ENCODE measurements at regions not wholly inside any gene's neighbourhood (a gene's known extent, or its start where the extent isn't known, plus 50 kb on each side); places are given as distances from the start of the nearest gene placed in this dataset.

DNA sequence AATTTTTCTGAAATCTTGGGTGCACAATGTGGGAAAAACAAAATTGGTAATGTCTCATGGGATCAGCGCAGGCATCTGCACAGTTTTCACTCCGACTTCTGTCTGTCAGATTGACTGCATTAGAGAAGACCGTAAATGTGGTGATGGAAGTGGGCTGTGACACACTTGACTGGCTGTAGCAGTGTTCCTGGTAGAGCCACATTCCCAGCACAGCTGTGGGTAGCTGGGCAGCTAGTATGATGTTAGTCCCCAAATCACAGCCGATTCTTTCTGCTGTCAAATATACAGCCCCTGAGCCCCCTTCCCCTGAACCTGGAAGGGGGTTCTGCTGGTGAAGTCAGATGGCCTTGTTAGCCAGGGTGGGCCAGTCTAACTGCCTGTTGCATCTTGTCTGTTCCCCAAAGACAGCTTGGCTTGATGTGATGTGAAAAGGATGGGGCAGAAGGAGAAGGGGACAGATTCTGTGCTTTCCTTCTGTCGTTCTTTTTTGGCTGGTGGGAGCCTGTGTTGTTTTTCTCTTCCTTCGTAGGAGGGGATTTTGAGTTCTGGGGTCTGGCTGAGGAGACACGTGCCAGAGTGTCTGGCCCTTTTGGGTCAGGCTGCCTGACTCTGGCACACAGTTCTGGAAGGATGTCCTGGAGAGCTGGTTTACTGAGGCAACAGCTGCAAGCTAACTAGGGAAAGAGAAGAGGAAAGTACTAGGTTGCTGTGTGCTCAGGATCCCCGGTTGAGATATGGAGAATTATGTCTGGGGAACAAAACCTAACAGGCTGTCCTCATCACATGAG is 66.4 kb upstream of the SPRY4 start:
- in situ Hi-C loops (cut with HindIII; ENCODE audit: low sequenced_read_pairs): loop anchor here (10.0 kb wide), 1 partner anchor 154 kb away; no protein-coding TSS in a partner anchor
- DNase-seq (ENCODE audit: low spot score): no peak

DNA sequence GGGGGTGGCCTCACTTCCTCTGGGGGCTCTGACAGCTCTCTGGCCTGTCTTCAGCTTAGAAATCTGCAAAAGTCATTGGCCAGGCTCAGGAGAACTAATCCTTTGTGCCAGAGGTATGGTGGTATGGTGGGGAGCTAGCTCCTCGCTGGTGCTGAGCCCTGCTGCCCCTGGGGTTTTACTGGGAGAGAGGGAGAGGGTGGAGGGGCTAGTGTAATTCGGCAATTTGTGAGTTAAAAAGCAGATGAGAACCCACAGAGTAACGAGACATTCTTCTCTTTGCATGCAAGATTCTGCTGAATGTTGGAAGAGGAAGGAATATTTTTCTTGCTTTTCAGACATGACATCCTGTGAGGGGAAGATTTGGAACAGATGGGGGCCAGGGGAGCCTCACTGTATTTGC is 65.5 kb upstream of the SPRY4 start:
- DNase-seq (ENCODE audit: low spot score): no peak
- in situ Hi-C loops (cut with HindIII; ENCODE audit: low sequenced_read_pairs): loop anchor here (10.0 kb wide), 1 partner anchor 154 kb away; no protein-coding TSS in a partner anchor

DNA sequence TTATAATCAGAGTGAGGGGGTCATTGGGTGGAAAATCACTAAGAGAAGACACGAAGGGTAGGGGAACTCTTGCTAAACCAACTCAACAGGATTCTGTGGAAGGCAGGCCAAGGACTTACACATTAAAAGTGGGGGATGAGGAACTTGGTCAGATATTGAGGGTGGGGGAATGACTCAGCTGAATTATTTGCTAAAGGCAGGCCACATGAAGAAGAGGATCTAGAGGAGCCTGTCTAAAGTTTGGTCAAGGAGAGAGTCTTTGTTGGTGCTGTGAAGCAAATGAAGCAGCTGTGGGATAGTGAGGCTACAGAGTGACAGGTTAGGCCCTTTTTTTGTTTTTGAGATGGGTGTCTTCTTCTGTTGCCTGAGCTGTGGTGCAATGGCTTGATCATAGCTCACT is 63.9 kb upstream of the SPRY4 start:
- in situ Hi-C loops (cut with HindIII; ENCODE audit: low sequenced_read_pairs): no loop called here
- no peak for DNase-seq (ENCODE audit: low spot score)

DNA sequence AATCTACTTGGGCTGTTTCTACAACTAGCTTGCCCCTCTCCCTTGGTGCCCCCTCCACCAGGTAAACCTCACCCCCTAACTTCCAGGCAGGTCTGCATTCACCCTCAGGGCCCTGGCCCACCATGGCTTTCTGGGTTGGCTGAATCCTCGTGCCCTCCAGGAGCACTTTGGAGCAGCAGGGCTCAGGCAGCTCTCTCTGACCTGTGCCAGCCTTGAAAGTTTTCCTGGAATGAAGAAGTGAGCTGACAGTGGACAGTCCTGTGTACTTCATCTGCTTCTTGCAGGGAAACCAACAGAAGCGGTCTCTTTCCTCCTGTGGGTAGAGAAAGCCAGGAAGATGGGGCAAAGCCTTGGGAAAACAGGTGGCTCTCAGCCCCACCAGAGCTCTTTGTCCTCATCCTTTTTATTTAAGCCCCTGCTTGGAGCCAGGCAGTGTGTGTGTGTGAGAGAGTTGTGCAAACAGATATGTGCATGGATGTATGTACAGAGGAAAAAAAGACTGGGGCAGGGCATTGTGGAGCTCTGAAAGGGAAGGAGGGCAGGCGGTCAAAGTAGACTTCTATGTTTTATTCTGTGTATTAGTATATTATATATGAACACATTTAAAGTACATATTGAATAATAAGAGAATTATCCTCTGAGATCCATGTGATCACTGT is 62.3 kb upstream of the SPRY4 start:
- no peak for DNase-seq (ENCODE audit: low spot score)
- in situ Hi-C loops (cut with HindIII; ENCODE audit: low sequenced_read_pairs): no loop called here

DNA sequence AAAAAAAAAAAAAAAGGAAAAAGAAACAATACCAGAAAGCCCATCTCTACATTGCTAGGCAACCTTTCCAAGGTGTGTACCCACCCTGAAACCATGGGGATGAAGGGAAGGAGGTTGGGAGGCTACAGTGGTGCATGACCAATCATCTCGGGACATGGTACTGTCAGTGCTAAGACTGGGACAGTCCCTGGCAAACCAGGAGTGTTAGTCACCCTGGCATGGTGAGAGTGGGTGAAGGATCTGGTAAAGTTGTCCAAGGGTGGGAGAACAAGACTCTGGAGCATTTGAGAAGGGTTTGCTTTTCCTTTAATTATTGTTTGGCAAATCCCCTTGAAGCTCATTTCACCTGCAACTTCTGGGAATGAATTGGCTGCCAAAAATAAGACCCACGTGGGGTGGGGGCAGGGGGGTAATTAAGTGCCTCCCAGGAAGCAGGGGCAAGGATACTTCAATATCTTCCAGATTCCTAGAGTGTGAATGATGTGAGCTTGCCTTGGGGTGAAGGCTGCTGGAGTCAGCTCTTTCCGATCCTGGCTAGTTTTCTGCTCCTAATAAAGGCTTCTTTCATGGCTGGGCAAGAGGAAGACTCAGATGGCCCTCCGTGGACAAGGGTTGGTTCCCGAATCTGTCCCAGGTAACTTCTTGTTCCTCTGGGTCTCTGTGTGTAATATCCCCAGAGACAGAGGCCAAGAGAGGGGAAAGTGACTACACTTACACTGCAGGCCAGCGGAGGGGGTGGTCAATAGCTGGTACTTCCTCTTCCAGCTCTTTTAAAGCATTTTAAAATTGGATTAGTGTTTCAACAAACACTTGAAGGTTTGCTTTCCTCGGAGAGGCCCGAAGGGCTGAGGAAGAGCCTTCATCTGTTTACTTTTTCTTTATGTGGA is 61.6 kb upstream of the SPRY4 start:
- in situ Hi-C loops (cut with HindIII; ENCODE audit: low sequenced_read_pairs): no loop called here
- no peak for DNase-seq (ENCODE audit: low spot score)

DNA sequence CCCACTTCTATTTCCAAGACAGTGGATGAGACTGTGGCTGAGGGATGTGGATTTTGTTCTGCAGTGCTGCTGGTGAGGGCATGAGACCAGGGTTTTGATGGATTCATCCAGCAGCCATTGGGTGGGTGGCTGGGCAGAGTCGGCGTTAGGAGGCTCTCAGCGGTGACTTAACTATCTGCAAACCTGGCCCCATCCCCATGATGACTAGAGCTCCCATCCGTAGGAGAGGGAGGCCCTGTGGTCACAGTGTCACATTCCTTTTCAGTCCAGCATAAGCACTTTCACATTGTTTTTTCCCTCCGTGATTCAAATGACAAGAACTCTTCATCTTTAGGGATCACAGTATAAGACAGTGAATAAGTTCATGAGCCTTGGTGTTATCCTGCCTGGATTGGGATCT is 60.4 kb upstream of the SPRY4 start:
- no peak for DNase-seq (ENCODE audit: low spot score)
- in situ Hi-C loops (cut with HindIII; ENCODE audit: low sequenced_read_pairs): no loop called here

DNA sequence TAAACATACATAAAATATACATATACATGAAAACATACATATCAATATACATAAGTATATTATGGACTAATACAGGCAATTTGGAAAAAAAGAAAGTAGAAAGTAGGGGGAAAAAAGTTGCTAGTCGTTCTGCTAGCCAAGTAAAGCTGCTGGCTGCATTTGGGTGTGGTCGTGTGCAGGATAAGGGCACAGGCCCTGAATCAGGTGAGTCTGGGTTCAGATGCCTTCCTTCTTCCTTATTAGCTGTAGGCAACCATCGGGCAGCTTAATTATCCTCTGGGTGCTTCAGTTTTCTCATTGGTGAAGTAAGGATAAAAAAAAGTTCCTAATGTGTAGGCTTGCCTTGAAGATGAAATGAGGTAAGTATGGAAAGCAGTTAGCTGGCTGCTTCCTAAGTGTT is 59.2 kb upstream of the SPRY4 start:
- in situ Hi-C loops (cut with HindIII; ENCODE audit: low sequenced_read_pairs): no loop called here
- no peak for DNase-seq (ENCODE audit: low spot score)

DNA sequence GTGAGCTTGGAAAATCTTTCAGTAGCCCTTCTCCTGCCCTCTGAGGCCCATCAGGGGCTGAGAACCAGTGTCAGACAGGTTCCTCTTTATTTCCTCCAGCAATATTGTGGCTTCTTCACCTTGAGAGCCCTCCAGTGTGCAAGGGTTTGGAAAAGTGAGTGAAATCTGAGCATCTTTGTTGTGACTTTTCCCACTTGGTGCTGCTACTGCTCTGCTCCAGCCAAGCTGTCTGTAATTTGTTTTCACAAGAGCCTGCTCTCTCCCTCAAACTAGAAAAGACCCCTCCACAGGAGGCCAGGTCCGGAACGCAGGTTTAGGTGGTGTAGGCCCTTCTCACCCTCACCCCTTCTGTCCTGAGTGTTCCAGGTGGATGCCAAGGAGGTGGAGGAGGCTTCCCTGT is 57.4 kb upstream of the SPRY4 start:
- DNase-seq (ENCODE audit: low spot score): no peak
- in situ Hi-C loops (cut with HindIII; ENCODE audit: low sequenced_read_pairs): no loop called here

DNA sequence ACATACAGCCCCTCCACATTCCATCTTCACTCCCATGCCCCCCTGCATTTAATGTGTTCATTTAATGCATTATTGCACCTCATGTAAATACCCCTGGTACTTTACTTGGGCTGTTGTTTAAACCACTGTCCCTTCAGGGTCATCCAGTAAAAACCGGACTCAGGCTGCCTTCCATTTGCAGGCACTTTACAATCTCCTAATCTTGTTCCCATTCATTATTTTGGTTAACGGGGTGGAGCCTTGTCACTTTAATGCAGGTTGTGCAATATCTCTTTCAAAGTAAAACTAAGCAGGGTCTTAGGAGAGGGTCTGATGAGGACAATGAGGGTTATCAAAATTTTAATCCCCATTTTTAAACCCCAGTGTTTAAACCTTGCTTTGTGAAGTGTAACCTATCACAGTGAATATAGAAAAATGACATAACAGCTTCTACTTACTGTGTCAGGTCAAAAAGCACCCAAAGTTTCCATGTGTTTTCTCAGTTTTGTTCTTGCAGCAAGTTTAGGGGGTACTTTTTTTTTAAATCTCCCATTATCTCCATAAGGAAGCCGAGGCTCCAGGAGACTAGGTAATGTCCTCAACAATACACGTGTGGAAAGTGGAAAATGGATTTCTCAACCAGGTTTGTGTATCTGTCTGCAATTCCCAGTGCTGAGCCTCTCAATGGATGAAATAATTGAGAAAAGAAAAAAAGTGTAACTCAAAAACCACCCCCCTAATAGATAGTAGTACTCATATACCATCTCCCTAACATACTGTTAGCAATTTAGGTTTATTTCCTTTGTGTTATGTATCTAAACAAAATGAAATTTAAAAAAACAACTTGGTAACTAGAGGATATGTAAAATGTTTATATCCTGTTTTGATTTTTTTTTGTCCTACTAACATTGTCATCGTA is 54.2 kb upstream of the SPRY4 start:
- no peak for DNase-seq (ENCODE audit: low spot score)
- in situ Hi-C loops (cut with HindIII; ENCODE audit: low sequenced_read_pairs): no loop called here

DNA sequence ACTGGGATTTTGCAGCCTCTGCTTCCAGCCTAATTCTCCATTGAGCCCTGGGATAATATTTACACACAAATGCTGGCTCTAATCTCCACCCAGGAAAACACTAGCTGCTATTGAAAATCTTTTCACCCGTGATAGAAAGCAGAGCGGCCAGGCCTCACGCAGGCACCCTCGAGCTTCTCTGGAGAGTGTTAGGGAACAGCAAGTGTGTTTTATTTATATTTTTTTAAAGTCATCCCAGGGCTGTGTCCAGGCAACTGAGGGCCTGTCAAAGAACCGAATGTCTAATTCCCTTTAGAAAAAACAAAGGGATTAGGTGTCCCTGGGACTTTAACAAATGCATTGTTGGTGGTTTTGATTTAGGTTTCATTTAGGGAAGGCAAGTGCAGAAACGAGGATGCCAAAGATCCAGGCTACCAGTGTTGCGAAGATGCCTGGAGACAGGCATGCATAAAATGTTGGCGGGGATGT is 51.2 kb upstream of the SPRY4 start:
- no peak for DNase-seq (ENCODE audit: low spot score)

More for the DNA sequence above, 51.2 kb upstream of the SPRY4 start:
- in situ Hi-C loops (cut with HindIII; ENCODE audit: low sequenced_read_pairs): no loop called here
